Testis (tissue), 2 donors: ENCODE measurements at regions not wholly inside any gene's neighbourhood (a gene's known extent, or its start where the extent isn't known, plus 50 kb on each side); places are given as distances from the start of the nearest gene placed in this dataset.
A peak's percentile ranks its signal among the peaks of the same experiment; 100 is the strongest.

Experiments
- DNase-seq: peaks from one replicate; pipeline ENCODE4 v3.0.0-alpha.2; 2019
- H3K27ac ChIP-seq, 2 donors: fragments of 200-600 bp; sonication (generic); one replicate each; pipeline ENCODE4 v1.5.1; 2019
- H3K27me3 ChIP-seq: fragments of 200-600 bp; sonication (generic); one replicate; pipeline ENCODE4 v1.5.1; 2019
- H3K36me3 ChIP-seq: fragments of 200-600 bp; sonication (generic); one replicate; pipeline ENCODE4 v1.5.1; 2017; ENCODE audit warnings: low read depth; ENCODE audit errors: missing control alignments
- H3K4me1 ChIP-seq: fragments of 200-600 bp; sonication (generic); one replicate; pipeline ENCODE4 v1.5.1; 2019
- H3K4me3 ChIP-seq, 2 donors: fragments of 200-600 bp; sonication (generic); one replicate each; pipeline ENCODE4 v1.5.1; 2017 to 2019
- H3K9me3 ChIP-seq: fragments of 200-600 bp; sonication (generic); one replicate; pipeline ENCODE4 v1.5.1; 2017
- POLR2A ChIP-seq: fragments of 450-650 bp; IDR thresholded peaks from one replicate; pipeline ENCODE4 v1.6.1; 2017; ENCODE audit warnings: antibody characterized with exemption, mild to moderate bottlenecking, moderate library complexity
- WGBS, 2 donors: methylation state at CpG; one replicate each; pipeline ENCODE4 v1.1.5; 2018; 5-methylcytosine and 5-hydroxymethylcytosine counted together
- intact Hi-C: fragments of 100-400 bp; cut with DNase I; formaldehyde crosslinking; loops from one replicate; pipeline ENCODE4 v1.15.1; 2023; ENCODE audit warnings: low total_unique reads
- TF ChIP-seq, protein P1 (sequence below), 3 experiments: fragments of 450-650 bp in 2 of 3; fragments of 200-600 bp in 1 of 3; sonication (generic) in 1 of 3; IDR thresholded peaks; one replicate each; pipeline ENCODE4 v1.5.1; 2016 to 2019; ENCODE audit warnings: antibody characterized with exemption in 3 of 3, mild to moderate bottlenecking in 2 of 3, moderate library complexity in 1 of 3

DNA sequence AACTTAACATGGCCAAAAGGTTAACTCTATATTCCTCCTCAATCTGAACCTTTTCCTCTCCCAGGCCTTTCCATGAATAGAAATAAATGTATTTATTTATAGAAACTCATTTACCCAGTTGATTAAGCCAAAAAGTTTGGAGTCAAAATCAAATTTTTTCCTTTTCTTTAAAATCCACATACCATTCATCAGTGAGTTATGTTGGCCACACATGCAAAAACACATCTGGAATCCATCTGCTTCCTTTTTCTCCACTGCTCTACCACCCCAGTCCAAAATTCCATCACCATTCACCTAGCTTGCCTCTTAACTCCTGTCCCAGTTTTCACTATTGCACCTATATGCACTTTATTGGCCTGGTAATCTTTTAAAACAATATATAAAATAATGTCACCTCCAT, 62.4 kb upstream of the TMEM200A start:
- Histone ChIP-seq H3K27ac (no peak overlapping the region), H3K4me3 (no peak overlapping the region), H3K36me3 (no peaks in the 10 kb centered on the region), H3K4me1 (no peaks in the 10 kb centered on the region), H3K27me3 (no peaks in the 10 kb centered on the region), H3K9me3 (no peaks in the 10 kb centered on the region)
- intact Hi-C loops: no loop called here
- TF ChIP-seq, protein P1, sequence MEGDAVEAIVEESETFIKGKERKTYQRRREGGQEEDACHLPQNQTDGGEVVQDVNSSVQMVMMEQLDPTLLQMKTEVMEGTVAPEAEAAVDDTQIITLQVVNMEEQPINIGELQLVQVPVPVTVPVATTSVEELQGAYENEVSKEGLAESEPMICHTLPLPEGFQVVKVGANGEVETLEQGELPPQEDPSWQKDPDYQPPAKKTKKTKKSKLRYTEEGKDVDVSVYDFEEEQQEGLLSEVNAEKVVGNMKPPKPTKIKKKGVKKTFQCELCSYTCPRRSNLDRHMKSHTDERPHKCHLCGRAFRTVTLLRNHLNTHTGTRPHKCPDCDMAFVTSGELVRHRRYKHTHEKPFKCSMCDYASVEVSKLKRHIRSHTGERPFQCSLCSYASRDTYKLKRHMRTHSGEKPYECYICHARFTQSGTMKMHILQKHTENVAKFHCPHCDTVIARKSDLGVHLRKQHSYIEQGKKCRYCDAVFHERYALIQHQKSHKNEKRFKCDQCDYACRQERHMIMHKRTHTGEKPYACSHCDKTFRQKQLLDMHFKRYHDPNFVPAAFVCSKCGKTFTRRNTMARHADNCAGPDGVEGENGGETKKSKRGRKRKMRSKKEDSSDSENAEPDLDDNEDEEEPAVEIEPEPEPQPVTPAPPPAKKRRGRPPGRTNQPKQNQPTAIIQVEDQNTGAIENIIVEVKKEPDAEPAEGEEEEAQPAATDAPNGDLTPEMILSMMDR (IDR thresholded peaks at IDR 0.05): no peak
- TF ChIP-seq POLR2A: no peak
- no peak for DNase-seq

DNA sequence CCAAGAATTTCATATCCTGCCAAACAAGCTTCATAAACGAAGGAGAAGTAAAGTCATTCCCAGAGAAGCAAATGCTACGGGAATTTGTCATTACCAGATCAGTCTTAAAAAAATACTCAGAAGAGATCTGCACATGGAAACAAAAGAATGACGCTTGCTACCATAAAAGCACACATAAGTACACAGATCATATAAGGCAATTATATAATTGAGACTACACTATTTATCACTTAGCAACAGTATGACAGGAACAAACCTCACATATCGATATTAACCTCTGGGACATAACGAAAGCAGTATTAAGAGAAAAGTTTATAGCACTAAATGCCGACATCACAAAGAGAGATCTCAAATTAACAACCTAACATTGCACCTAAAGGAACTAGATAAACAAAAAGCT, 67.6 kb upstream of the TMEM200A start:
- no peaks in the 10 kb centered on the region for H3K9me3 ChIP-seq
- H3K27ac ChIP-seq: no peak overlapping the region
- TF ChIP-seq, protein P1 (IDR thresholded peaks at IDR 0.05): no peak
- no peak for TF ChIP-seq POLR2A
- no peak for DNase-seq
- H3K4me1 ChIP-seq: no peaks in the 10 kb centered on the region
- WGBS, 2 donors: 92 to 95% methylated on average over 6 of the region's 6 CpGs
- H3K36me3 ChIP-seq: no peaks in the 10 kb centered on the region
- H3K27me3 ChIP-seq: no peaks in the 10 kb centered on the region
- H3K4me3 ChIP-seq: no peak overlapping the region
- intact Hi-C loops: no loop called here

DNA sequence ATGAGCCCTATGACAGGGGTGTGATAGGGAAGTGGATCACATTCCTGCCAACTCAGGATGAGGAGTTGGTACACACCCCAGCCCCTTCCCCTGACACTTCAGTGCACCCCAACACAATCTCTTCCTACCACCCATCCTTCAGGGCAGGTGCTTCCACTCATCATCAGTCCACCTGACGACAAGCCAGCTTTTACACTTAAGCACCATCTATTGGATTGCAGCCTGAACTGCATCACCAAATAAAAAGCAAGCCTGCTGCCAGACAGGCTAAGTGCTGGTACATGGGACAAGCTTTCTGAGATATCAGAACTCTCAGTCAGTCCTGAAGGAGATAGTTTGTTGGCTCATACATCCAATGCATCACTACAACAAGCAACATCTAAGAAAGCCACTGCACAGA, 69.0 kb upstream of the TMEM200A start:
- WGBS, 2 donors: 41 to 100% methylated on average over 1 of the region's 1 CpG
- H3K4me3 ChIP-seq: no peak overlapping the region
- no peak for TF ChIP-seq POLR2A
- TF ChIP-seq, protein P1 (IDR thresholded peaks at IDR 0.05): no peak
- no peak for DNase-seq
- no peak overlapping the region for H3K27ac ChIP-seq
- no peaks in the 10 kb centered on the region for H3K9me3 ChIP-seq
- no peaks in the 10 kb centered on the region for H3K36me3 ChIP-seq
- H3K4me1 ChIP-seq: no peaks in the 10 kb centered on the region
- intact Hi-C loops: no loop called here
- no peaks in the 10 kb centered on the region for H3K27me3 ChIP-seq

DNA sequence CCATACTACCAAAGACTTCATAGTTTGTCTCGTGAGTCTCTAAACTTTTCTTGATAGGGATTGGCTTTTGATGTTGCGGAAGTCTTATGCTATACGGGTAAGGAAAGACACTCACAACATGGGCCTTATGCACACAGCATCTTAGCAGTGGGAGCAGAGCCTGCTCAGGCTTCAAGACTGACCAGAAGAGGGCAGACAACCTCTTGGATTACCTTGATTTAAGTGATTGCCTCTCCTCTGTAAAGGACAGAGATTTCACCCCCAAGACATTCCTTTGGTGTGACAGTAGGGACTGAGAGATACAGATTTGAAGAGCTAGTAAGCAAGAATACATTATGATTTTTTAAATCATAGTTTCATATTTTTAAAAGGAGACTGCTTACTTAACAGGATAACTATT, 71.0 kb upstream of the SAMD3 start:
- TF ChIP-seq POLR2A: no peak
- TF ChIP-seq, protein P1 (IDR thresholded peaks at IDR 0.05): no peak
- 66% methylated on average over 3 of the region's 3 CpGs for WGBS, 2 donors
- H3K27me3 ChIP-seq: no peaks in the 10 kb centered on the region

DNA sequence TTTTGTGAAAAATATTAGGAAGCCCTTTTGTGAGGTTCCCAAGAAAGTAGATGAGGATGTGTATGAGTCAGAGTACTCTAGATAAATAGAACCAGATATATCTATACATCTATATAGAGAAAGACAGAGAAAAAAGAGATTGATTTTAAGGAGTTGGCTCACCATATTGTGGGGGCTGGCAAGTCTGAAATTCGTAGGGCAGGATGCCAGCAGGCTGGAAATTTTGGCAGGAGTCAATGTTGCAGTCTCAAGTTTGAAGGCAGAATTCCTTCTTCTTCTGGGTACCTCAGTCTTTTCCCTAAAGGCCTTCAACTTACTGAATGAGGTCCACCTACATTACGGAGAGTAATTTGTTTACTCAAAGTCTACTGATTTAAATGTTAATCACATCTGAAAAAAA, 65.3 kb upstream of the SAMD3 start:
- 16 to 19% methylated on average over 2 of the region's 2 CpGs for WGBS, 2 donors
- Histone ChIP-seq H3K4me1 (no peaks in the 10 kb centered on the region), H3K36me3 (no peaks in the 10 kb centered on the region), H3K4me3 (no peak overlapping the region), H3K27ac (no peak overlapping the region), H3K9me3 (no peaks in the 10 kb centered on the region), H3K27me3 (no peaks in the 10 kb centered on the region)
- DNase-seq: no peak
- intact Hi-C loops: no loop called here
- no peak for TF ChIP-seq POLR2A
- TF ChIP-seq, protein P1 (IDR thresholded peaks at IDR 0.05): no peak

More for the DNA sequence above, 71.0 kb upstream of the SAMD3 start:
- Histone ChIP-seq H3K9me3 (no peaks in the 10 kb centered on the region), H3K27ac (no peak overlapping the region), H3K4me3 (no peak overlapping the region), H3K4me1 (no peaks in the 10 kb centered on the region), H3K36me3 (no peaks in the 10 kb centered on the region)
- intact Hi-C loops: no loop called here
- peak; percentile 51 for DNase-seq
